ENCODE measurements at regions not wholly inside any gene's neighbourhood (a gene's known extent, or its start where the extent isn't known, plus 50 kb on each side); places are given as distances from the start of the nearest gene placed in this dataset.

- ATAC-seq (replicated peaks), result no peak
- no peak for DNase-seq
- Mint-ChIP-seq H3K36me3 (ENCODE audit: insufficient read depth) (no peaks in the 10 kb centered on the region), H3K4me3 (no peak overlapping the region), H3K27ac (no peak overlapping the region), H3K27me3 (no peaks in the 10 kb centered on the region), H3K4me1 (ENCODE audit: low read depth in 2 of 2) (no peaks in the 10 kb centered on the region), H3K9me3 (peaks cover 0 to 1% of the 10 kb centered on the region in 2 donors)
These were observed 81.1 kb upstream of the GREM2 start for GRCh38 chr1:240693036-240693435.

GRCh38 chr1:240691909-240692705 is 80.2 kb upstream of the GREM2 start:
- Mint-ChIP-seq H3K9me3 (peaks cover 0 to 1% of the 10 kb centered on the region in 2 donors), H3K27ac (no peak overlapping the region), H3K4me3 (no peak overlapping the region), H3K4me1 (ENCODE audit: low read depth in 2 of 2) (peaks cover 0 to 3% of the 10 kb centered on the region in 2 donors), H3K27me3 (no peaks in the 10 kb centered on the region), H3K36me3 (ENCODE audit: insufficient read depth) (no peaks in the 10 kb centered on the region)
- DNase-seq (no peak), ATAC-seq (replicated peaks) (peak; percentile 33)

- Mint-ChIP-seq H3K36me3 (ENCODE audit: insufficient read depth) (no peaks in the 10 kb centered on the region), H3K4me3 (no peak overlapping the region), H3K27ac (no peak overlapping the region), H3K9me3 (peaks cover 0 to 1% of the 10 kb centered on the region in 2 donors), H3K27me3 (no peaks in the 10 kb centered on the region), H3K4me1 (ENCODE audit: low read depth in 2 of 2) (peaks cover 0 to 3% of the 10 kb centered on the region in 2 donors)
- DNase-seq, result no peak
- no peak for ATAC-seq (replicated peaks)
These were observed 79.5 kb upstream of the GREM2 start for GRCh38 chr1:240691501-240691900.

- peak overlapping the region in 1 of 2 donors; percentile 67 for H3K27ac Mint-ChIP-seq
- peak; percentile 42 for ATAC-seq (replicated peaks)
- no peaks in the 10 kb centered on the region for H3K27me3 Mint-ChIP-seq
- H3K4me1 Mint-ChIP-seq (ENCODE audit: low read depth in 2 of 2), result peaks cover 0 to 3% of the 10 kb centered on the region in 2 donors
- H3K4me3 Mint-ChIP-seq, result no peak overlapping the region
- H3K36me3 Mint-ChIP-seq (ENCODE audit: insufficient read depth), result no peaks in the 10 kb centered on the region
- no peak for DNase-seq
- H3K9me3 Mint-ChIP-seq, result no peaks in the 10 kb centered on the region
These were observed 75.9 kb upstream of the GREM2 start for GRCh38 chr1:240687820-240688219.

GRCh38 chr1:240683576-240683975 is 71.6 kb upstream of the GREM2 start:
- no peak overlapping the region for H3K27ac Mint-ChIP-seq
- no peaks in the 10 kb centered on the region for H3K36me3 Mint-ChIP-seq (ENCODE audit: insufficient read depth)
- H3K4me1 Mint-ChIP-seq (ENCODE audit: low read depth in 2 of 2), result peaks cover 0 to 3% of the 10 kb centered on the region in 2 donors
- DNase-seq, result no peak
- no peak for ATAC-seq (replicated peaks)
- H3K9me3 Mint-ChIP-seq, result no peaks in the 10 kb centered on the region
- H3K4me3 Mint-ChIP-seq, result no peak overlapping the region
- no peaks in the 10 kb centered on the region for H3K27me3 Mint-ChIP-seq

- Mint-ChIP-seq H3K4me1 (ENCODE audit: low read depth in 2 of 2) (peaks cover 0 to 3% of the 10 kb centered on the region in 2 donors), H3K27me3 (no peaks in the 10 kb centered on the region), H3K9me3 (no peaks in the 10 kb centered on the region), H3K27ac (no peak overlapping the region), H3K36me3 (ENCODE audit: insufficient read depth) (no peaks in the 10 kb centered on the region), H3K4me3 (no peak overlapping the region)
- no peak for DNase-seq
- no peak for ATAC-seq (replicated peaks)
These were observed 70.9 kb upstream of the GREM2 start for GRCh38 chr1:240682859-240683242.

GRCh38 chr1:240682166-240682858 is 70.4 kb upstream of the GREM2 start:
- no peaks in the 10 kb centered on the region for H3K27me3 Mint-ChIP-seq
- ATAC-seq (replicated peaks) (no peak), DNase-seq (no peak)
- no peaks in the 10 kb centered on the region for H3K4me1 Mint-ChIP-seq (ENCODE audit: low read depth in 2 of 2)
- no peaks in the 10 kb centered on the region for H3K9me3 Mint-ChIP-seq
- H3K36me3 Mint-ChIP-seq (ENCODE audit: insufficient read depth), result no peaks in the 10 kb centered on the region
- H3K27ac Mint-ChIP-seq, result no peak overlapping the region
- H3K4me3 Mint-ChIP-seq, result no peak overlapping the region

- ATAC-seq (replicated peaks), result no peak
- H3K4me3 Mint-ChIP-seq, result no peak overlapping the region
- no peaks in the 10 kb centered on the region for H3K36me3 Mint-ChIP-seq (ENCODE audit: insufficient read depth)
- H3K27ac Mint-ChIP-seq, result no peak overlapping the region
- H3K27me3 Mint-ChIP-seq, result no peaks in the 10 kb centered on the region
- no peak for DNase-seq
- H3K9me3 Mint-ChIP-seq, result peaks cover 6 to 9% of the 10 kb centered on the region in 2 donors
- H3K4me1 Mint-ChIP-seq (ENCODE audit: low read depth in 2 of 2), result peaks cover 0 to 3% of the 10 kb centered on the region in 2 donors
These were observed 60.3 kb upstream of the GREM2 start for GRCh38 chr1:240672132-240672811.

- Mint-ChIP-seq H3K36me3 (ENCODE audit: insufficient read depth) (no peaks in the 10 kb centered on the region), H3K27me3 (no peaks in the 10 kb centered on the region), H3K4me3 (no peak overlapping the region), H3K27ac (no peak overlapping the region), H3K4me1 (ENCODE audit: low read depth in 2 of 2) (peaks cover 0 to 13% of the 10 kb centered on the region in 2 donors), H3K9me3 (peaks cover 7 to 10% of the 10 kb centered on the region in 2 donors)
- DNase-seq, result no peak
- ATAC-seq (replicated peaks), result no peak
These were observed 55.4 kb upstream of the GREM2 start for GRCh38 chr1:240667351-240667750.

- Mint-ChIP-seq H3K9me3 (peaks cover 7 to 8% of the 10 kb centered on the region in 2 donors), H3K27me3 (no peaks in the 10 kb centered on the region), H3K27ac (no peak overlapping the region), H3K4me1 (ENCODE audit: low read depth in 2 of 2) (peaks cover 0 to 13% of the 10 kb centered on the region in 2 donors), H3K36me3 (ENCODE audit: insufficient read depth) (no peaks in the 10 kb centered on the region), H3K4me3 (no peak overlapping the region)
- peak in 2 of 3 experiments; percentile 1 to 6 for DNase-seq
- ATAC-seq (replicated peaks), result peak; percentile 98
These were observed 54.7 kb upstream of the GREM2 start for GRCh38 chr1:240666568-240667198.

GRCh38 chr1:240663169-240663879 is 51.4 kb upstream of the GREM2 start:
- ATAC-seq (replicated peaks) (no peak), DNase-seq (no peak)
- H3K4me1 Mint-ChIP-seq (ENCODE audit: low read depth in 2 of 2), result peaks cover 0 to 13% of the 10 kb centered on the region in 2 donors
- H3K27ac Mint-ChIP-seq, result no peak overlapping the region
- H3K4me3 Mint-ChIP-seq, result no peak overlapping the region
- peaks cover 3% of the 10 kb centered on the region for H3K36me3 Mint-ChIP-seq (ENCODE audit: insufficient read depth)
- H3K27me3 Mint-ChIP-seq, result no peaks in the 10 kb centered on the region
- peaks cover 7 to 10% of the 10 kb centered on the region in 2 donors for H3K9me3 Mint-ChIP-seq
